SU-DHL-6 (cell line): ENCODE measurements at regions not wholly inside any gene's neighbourhood (a gene's known extent, or its start where the extent isn't known, plus 50 kb on each side); places are given as distances from the start of the nearest gene placed in this dataset.

Experiments
- EZH2phosphoT487 ChIP-seq: fragments of 200-600 bp; sonication (generic), shearing (Covaris generic); conservative IDR thresholded peaks from 2 replicates; pipeline ENCODE4 v1.6.1; 2018; ENCODE audit warnings: mild to moderate bottlenecking, antibody characterized with exemption, low read length, moderate library complexity, mixed read lengths
- TF ChIP-seq, protein P1 (sequence below): fragments of 200-600 bp; sonication (generic); IDR thresholded peaks from one replicate; pipeline ENCODE4 v1.5.1; 2017; ENCODE audit warnings: antibody characterized with exemption, mild to moderate bottlenecking, low read length, moderate library complexity; ENCODE audit not compliant: insufficient read depth, poor library complexity, severe bottlenecking

DNA sequence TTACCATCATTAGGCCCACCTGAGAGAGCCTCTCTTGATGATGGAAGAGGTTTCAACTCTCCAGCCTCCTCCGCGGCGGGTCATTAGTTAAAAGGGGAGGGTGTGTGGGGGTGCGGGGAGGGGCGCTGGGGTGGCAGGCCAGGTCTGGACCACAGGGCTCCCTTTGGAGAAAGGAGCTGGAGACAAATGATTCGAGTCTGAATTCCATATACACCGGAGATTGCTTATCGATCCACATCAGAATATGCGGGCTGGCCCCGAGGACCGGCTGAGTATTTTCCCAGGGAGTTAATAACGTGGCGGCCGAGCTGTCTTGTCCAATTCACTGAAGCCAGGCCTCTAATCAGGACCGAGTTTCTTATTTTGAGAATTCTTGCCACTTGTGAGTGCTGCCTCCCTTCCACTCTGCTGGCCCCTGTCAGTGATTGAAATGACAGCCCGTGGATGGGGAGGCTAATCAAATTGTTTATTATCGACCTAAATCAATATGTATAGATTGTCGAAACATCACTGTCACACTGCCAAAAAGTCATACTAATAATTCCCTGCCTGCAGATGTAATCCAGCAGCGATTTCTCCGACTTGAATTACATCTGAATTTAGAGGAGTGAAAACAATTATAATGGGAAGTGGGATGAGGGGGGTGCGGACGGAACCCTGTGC is 202.7 kb downstream of the SALL1 start:
- TF ChIP-seq, protein P1, sequence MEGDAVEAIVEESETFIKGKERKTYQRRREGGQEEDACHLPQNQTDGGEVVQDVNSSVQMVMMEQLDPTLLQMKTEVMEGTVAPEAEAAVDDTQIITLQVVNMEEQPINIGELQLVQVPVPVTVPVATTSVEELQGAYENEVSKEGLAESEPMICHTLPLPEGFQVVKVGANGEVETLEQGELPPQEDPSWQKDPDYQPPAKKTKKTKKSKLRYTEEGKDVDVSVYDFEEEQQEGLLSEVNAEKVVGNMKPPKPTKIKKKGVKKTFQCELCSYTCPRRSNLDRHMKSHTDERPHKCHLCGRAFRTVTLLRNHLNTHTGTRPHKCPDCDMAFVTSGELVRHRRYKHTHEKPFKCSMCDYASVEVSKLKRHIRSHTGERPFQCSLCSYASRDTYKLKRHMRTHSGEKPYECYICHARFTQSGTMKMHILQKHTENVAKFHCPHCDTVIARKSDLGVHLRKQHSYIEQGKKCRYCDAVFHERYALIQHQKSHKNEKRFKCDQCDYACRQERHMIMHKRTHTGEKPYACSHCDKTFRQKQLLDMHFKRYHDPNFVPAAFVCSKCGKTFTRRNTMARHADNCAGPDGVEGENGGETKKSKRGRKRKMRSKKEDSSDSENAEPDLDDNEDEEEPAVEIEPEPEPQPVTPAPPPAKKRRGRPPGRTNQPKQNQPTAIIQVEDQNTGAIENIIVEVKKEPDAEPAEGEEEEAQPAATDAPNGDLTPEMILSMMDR, result no peak
- no peak for TF ChIP-seq EZH2phosphoT487
